Liver (tissue), 3 donors: ENCODE measurements at regions not wholly inside any gene's neighbourhood (a gene's known extent, or its start where the extent isn't known, plus 50 kb on each side); places are given as distances from the start of the nearest gene placed in this dataset.

Experiments used
- EGR1 ChIP-seq, 2 donors: IDR thresholded peaks; 2 replicates each; pipeline ENCODE4 v1.6.1; 2016 to 2018; ENCODE audit warnings: antibody characterized with exemption in 2 of 2, low read depth in 2 of 2
- GABPA ChIP-seq, 2 donors: IDR thresholded peaks in 1 of 2; conservative IDR thresholded peaks in 1 of 2; 2 replicates each; pipeline ENCODE4 v1.6.1; 2016; ENCODE audit warnings: antibody characterized with exemption in 2 of 2, mild to moderate bottlenecking in 1 of 2, moderate library complexity in 1 of 2
- HNF4G ChIP-seq: IDR thresholded peaks from 2 replicates; pipeline ENCODE4 v1.6.1; 2016; ENCODE audit warnings: antibody characterized with exemption
- RAD21 ChIP-seq, 2 donors: IDR thresholded peaks; 2 replicates each; pipeline ENCODE4 v1.6.1; 2016; ENCODE audit warnings: antibody characterized with exemption in 2 of 2, mild to moderate bottlenecking in 2 of 2
- RXRA ChIP-seq, 2 donors: IDR thresholded peaks; 2 replicates each; pipeline ENCODE4 v1.6.1; 2017 to 2018; ENCODE audit warnings: antibody characterized with exemption in 2 of 2, mild to moderate bottlenecking in 1 of 2
- SP1 ChIP-seq: IDR thresholded peaks from 2 replicates; pipeline ENCODE4 v1.6.1; 2018; ENCODE audit warnings: antibody characterized with exemption, mild to moderate bottlenecking
- TAF1 ChIP-seq: conservative IDR thresholded peaks from 2 replicates; pipeline ENCODE4 v1.6.1; 2016; ENCODE audit warnings: antibody characterized with exemption, mild to moderate bottlenecking
- YY1 ChIP-seq: IDR thresholded peaks from 2 replicates; pipeline ENCODE4 v1.6.1; 2016; ENCODE audit warnings: antibody characterized with exemption, mild to moderate bottlenecking
- TF ChIP-seq, protein P1 (sequence below): fragments of 150-350 bp; IDR thresholded peaks from 2 replicates; pipeline ENCODE4 v1.5.1; 2017; ENCODE audit warnings: improper control_type of control experiment, low read depth, low read length; ENCODE audit not compliant: missing input control
- TF ChIP-seq, protein P2 (sequence below): IDR thresholded peaks from 2 replicates; pipeline ENCODE4 v1.6.1; 2016; ENCODE audit warnings: antibody characterized with exemption
- TF ChIP-seq, protein P3 (sequence below): IDR thresholded peaks from 2 replicates; pipeline ENCODE4 v1.6.1; 2016; ENCODE audit warnings: antibody characterized with exemption
- TF ChIP-seq, protein P4 (sequence below): IDR thresholded peaks from 2 replicates; pipeline ENCODE4 v1.6.1; 2016; ENCODE audit warnings: antibody characterized with exemption, mild to moderate bottlenecking
- donor health status: healthy.
- donor health status: healthy.

DNA sequence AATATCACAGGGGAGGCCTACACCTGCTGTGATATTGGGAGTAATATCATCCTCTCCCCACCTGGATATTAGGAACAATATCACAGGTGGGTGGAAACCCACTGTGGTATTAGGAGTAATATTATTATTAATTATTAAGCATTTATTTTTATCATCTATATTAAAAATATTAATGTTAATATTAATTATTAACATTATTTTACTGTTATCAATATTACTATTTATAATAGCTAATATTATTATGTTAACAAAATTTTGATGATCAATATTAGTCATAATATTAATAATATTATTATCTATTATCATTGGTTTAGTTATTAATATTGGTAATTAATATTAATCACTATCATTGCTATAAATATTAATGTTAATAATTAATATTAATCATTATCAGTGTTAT lies 161.1 kb upstream of the API5 start:
- TF ChIP-seq HNF4G (no peak), RAD21 (IDR thresholded peaks at IDR 0.05) (no peak), SP1 (no peak), RXRA (IDR thresholded peaks at IDR 0.05) (no peak), TAF1 (no peak), GABPA (IDR thresholded peaks at IDR 0.05 in 1 of 2, conservative IDR thresholded peaks at IDR 0.05 in 1 of 2) (no peak), YY1 (no peak), EGR1 (IDR thresholded peaks at IDR 0.05; ENCODE audit: low read depth in 2 of 2) (no peak)
- TF ChIP-seq, protein P1, sequence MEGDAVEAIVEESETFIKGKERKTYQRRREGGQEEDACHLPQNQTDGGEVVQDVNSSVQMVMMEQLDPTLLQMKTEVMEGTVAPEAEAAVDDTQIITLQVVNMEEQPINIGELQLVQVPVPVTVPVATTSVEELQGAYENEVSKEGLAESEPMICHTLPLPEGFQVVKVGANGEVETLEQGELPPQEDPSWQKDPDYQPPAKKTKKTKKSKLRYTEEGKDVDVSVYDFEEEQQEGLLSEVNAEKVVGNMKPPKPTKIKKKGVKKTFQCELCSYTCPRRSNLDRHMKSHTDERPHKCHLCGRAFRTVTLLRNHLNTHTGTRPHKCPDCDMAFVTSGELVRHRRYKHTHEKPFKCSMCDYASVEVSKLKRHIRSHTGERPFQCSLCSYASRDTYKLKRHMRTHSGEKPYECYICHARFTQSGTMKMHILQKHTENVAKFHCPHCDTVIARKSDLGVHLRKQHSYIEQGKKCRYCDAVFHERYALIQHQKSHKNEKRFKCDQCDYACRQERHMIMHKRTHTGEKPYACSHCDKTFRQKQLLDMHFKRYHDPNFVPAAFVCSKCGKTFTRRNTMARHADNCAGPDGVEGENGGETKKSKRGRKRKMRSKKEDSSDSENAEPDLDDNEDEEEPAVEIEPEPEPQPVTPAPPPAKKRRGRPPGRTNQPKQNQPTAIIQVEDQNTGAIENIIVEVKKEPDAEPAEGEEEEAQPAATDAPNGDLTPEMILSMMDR: no peak
- TF ChIP-seq, protein P2, sequence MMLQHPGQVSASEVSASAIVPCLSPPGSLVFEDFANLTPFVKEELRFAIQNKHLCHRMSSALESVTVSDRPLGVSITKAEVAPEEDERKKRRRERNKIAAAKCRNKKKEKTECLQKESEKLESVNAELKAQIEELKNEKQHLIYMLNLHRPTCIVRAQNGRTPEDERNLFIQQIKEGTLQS: no peak
- TF ChIP-seq, protein P3, sequence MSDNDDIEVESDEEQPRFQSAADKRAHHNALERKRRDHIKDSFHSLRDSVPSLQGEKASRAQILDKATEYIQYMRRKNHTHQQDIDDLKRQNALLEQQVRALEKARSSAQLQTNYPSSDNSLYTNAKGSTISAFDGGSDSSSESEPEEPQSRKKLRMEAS: no peak
- TF ChIP-seq, protein P4, sequence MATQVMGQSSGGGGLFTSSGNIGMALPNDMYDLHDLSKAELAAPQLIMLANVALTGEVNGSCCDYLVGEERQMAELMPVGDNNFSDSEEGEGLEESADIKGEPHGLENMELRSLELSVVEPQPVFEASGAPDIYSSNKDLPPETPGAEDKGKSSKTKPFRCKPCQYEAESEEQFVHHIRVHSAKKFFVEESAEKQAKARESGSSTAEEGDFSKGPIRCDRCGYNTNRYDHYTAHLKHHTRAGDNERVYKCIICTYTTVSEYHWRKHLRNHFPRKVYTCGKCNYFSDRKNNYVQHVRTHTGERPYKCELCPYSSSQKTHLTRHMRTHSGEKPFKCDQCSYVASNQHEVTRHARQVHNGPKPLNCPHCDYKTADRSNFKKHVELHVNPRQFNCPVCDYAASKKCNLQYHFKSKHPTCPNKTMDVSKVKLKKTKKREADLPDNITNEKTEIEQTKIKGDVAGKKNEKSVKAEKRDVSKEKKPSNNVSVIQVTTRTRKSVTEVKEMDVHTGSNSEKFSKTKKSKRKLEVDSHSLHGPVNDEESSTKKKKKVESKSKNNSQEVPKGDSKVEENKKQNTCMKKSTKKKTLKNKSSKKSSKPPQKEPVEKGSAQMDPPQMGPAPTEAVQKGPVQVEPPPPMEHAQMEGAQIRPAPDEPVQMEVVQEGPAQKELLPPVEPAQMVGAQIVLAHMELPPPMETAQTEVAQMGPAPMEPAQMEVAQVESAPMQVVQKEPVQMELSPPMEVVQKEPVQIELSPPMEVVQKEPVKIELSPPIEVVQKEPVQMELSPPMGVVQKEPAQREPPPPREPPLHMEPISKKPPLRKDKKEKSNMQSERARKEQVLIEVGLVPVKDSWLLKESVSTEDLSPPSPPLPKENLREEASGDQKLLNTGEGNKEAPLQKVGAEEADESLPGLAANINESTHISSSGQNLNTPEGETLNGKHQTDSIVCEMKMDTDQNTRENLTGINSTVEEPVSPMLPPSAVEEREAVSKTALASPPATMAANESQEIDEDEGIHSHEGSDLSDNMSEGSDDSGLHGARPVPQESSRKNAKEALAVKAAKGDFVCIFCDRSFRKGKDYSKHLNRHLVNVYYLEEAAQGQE: no peak
